ENCODE measurements at regions not wholly inside any gene's neighbourhood (a gene's known extent, or its start where the extent isn't known, plus 50 kb on each side); places are given as distances from the start of the nearest gene placed in this dataset.
"Not testable (repeated sequence)": the region's sequence is repeated elsewhere in the genome, so short reads cannot be mapped to it uniquely, and the experiment has no call there.

DNA sequence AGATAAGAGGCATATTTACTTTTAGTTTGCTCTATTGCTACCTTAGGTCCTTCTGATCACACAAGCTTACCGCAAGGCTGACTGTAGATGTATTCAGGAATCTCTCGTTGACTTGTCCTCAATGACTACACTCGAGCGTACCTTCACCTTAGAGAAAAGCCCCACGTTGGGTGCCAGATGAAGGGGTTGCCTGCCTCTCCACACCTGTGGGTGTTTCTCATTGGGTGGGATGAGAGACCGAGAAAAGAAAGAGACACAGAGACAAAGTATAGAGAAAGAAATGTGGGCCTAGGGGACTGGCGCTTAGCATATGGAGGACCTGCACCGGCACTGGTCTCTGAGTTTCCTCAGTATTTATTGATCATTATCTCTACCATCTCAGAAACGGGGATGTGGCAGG lies 51.8 kb downstream of the ASCL4 start:
- DNase-seq (ENCODE audit: low read depth): no peak

GRCh38 chr12:107829271-107829670 lies 54.8 kb downstream of the ASCL4 start:
- DNase-seq (ENCODE audit: low read depth): no peak

DNA sequence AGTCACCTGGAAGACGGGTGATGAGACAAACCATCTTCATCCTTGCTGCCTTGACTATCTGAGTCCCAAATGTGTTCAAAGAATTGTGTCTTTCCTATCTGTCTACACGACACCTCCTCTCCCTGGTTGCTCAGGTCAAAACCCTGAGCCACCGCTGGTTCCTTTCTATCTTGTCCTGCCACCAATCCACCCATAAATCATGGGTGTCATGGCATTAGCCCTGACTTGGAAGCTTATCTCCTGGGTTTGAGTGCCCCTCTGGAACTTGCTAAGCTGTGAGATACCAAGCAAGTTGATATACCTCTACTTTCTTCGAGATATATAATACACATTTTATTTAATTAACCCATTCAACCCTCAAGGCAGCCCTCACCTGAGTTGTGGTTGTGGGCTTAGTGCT lies 57.9 kb downstream of the ASCL4 start:
- DNase-seq (ENCODE audit: low read depth): no peak

GRCh38 chr12:107840186-107840585 lies 65.7 kb downstream of the ASCL4 start:
- no peak for DNase-seq (ENCODE audit: low read depth)

DNA sequence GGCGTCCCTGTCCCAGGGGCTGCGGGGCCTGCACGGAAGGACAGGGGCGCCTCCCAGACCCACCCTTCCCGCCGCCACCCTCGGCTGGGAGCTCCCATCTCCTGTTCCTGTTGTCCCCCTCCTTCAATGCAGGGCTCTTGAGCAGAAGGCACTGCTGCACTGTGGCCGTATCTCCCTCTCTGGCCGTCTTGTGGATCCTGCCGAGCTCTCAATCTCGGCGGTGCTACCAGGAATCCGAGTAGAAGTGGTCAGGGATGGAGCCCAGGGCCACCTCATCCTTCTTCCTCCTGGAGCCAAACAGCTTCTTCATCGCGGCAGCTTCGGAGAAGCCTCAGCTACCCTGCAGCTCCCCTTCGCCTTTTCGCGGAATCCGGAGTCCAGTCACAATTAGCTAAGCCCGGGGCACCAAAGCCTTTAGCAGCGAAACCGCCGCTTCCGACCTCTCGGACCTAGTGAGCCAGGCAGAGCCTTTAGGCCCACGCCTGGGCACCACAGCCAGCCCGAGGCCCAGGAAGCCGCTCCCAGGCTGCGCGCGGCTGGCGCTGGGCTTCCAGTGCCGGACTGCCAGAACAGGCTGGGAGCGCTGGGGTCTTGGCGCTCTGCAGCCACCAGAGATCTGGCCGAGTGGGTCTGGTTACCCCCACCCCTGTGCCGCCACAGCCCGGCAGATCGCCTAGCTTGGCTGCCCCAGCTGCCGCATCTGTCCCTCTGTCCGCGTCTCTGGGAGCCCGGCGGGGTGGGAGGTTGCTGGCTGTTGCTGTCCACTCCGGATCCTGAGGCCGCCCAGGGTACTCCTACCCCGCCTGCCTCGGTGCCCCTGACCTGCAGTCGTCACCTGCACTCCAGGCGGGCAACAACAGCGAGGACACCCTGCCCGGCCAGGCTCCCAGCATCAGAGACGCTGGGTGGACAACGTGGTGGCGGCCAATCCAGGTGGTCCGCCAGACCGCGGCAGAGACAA lies 69.1 kb downstream of the ASCL4 start:
- no peak for DNase-seq (ENCODE audit: low read depth)

GRCh38 chr12:107844312-107844921 lies 69.9 kb downstream of the ASCL4 start:
- DNase-seq (ENCODE audit: low read depth): no peak

DNA sequence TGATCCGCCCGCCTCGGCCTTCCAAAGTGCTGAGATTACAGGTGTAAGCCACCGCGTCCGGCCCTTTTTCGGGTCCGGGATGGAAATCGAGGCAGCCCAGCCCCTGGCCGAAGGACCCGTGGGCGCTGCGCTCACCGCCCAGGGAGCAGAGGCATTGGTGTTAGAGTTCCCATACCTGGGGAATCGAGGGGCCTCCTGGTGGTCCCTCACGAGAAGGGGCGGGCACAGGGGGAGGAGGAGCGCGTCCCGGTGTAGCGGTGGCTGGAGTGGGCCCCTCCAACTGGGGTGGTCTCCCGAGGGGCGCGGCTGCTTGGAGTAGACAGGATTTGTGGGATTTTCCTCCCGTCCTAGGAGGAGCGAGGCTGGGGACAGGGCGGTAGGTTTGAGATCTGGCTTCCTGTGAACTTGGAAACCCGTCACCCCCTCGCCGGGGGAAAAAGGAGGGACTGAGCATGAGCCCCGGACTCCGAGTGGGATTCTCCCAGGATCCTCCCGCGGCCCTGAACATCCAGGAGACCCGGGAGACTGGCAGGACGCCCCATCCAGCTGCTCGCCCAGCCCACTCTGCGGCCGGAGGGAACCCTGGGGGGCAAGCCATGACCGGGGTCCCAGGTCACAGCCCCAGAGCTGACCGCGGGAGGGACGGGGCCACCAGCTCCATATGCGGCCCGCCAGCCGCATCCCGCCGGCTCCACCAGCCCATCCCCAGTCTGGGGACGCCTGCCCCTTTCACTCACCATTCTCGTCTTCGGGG lies 70.9 kb downstream of the ASCL4 start:
- no peak for DNase-seq (ENCODE audit: low read depth)

DNA sequence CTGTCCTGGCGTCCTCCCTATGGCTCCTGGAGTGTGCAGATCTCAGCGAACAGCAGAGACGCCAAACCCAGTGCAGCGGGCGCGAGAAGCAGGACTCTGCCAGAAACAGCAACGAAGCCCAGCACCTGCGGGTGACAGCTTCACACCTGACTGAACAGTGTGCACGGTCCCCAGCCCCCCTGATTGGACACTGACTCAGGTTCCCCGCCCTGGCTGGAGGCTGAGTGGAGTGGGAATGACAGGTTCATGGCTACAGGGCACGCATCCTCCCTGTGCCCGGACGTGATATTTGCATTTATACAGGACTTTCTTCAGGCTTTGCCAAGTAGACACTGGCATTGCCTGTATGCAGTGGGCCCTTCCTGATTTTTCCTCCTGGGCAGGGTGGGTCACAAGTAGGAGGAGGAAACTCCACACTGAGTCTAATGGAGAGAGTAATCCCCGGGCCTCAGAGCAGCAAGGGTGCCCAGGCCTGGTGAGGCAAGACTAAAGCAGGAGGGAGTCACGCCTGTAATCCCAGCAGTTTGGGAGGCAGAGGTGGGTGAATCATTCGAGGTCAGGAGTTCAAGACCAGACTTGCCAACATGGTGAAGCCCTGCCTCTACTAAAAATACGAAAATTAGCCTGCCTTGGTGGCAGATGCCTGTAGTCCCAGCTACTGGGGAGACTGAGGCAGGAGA lies 71.6 kb downstream of the ASCL4 start:
- peak; percentile 4 for DNase-seq (ENCODE audit: low read depth)

- DNase-seq (ENCODE audit: low read depth): no peak
Measured at GRCh38 chr12:107847430-107847829, 72.9 kb downstream of the ASCL4 start.

DNA sequence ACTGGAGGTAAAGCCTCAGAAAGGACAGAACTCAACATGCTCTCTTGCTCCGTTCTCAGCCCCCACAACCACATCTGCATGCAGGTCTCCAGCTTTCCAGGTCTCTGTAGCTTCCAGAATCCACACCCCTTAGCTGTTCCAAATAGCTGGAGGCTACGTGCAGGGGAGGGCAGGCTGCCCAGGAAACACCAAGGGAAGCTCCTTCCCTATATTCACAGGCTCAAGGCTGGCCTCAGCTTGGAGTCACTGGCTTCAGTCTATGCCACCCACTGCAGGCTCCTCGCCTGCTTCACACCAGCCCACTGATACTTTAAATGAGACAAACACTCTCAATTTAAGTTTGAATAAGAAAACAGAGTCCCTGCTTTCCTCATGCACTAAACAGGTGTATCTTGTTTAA lies 73.3 kb downstream of the ASCL4 start:
- no peak for DNase-seq (ENCODE audit: low read depth)

- DNase-seq (ENCODE audit: low read depth): no peak
Measured at GRCh38 chr12:107853479-107853878, 79.0 kb downstream of the ASCL4 start.

DNA sequence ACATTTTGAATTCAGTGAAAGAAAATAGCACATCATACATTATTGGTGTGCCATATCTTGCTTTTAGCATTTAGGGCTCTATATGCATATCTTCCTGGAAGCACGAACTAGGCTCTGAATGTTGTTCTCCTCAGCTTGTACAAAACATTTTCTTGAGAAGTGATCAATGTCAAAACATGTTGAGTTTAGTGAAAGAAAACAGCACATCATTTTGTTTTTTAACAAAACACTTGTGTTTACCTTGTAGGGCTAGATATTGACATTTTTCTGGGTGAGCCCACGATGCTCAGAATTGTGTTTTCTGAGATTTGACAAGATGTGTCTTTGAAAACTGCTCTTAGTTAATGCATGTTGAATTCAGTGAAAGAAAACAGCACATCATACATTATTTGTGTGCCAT lies 81.0 kb downstream of the ASCL4 start:
- no peak for DNase-seq (ENCODE audit: low read depth)

- DNase-seq (ENCODE audit: low read depth): no peak
Measured at GRCh38 chr12:107856096-107856495, 81.6 kb downstream of the ASCL4 start.

DNA sequence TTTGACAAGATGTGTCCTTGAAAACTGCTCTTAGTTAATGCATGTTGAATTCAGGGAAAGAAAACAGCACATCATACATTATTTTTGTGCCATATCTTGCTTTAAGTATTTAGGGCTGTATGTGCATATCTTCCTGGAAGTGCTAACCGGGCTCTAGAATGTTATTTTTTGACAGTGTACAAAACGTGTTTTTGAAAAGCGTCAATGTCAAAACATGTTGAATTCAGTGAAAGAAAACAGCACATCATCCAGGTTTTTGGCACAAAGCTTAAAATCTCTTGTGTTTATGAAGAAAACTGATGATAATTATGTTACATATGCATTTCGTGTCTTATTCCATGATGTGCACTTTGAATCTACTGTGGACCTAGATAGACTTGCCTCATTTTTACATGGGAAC lies 82.7 kb downstream of the ASCL4 start:
- DNase-seq (ENCODE audit: low read depth): no peak

- DNase-seq (ENCODE audit: low read depth): no peak
Measured at GRCh38 chr12:107859367-107859766, 84.9 kb downstream of the ASCL4 start.

DNA sequence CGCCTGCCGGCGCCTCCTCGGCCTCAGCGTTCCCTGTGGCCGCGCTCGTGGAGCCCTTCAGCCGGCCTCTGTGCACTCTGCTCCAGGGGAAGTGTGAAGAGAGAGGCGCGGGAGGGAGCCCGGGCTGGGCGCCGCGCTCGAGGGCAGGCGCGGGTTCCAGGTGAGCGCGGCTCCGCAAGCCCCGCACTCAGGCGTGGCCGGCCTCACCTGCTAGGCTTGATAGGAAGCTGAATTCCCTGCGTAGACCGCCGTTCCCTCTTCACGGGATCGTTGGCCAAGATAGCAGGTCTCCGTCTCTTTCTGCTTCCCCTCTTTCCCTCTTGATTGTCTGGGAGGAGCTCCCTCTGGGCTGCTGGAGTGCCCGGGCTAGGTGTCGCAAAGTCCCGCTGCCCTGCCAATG lies 89.7 kb downstream of the ASCL4 start:
- DNase-seq (ENCODE audit: low read depth): no peak

DNA sequence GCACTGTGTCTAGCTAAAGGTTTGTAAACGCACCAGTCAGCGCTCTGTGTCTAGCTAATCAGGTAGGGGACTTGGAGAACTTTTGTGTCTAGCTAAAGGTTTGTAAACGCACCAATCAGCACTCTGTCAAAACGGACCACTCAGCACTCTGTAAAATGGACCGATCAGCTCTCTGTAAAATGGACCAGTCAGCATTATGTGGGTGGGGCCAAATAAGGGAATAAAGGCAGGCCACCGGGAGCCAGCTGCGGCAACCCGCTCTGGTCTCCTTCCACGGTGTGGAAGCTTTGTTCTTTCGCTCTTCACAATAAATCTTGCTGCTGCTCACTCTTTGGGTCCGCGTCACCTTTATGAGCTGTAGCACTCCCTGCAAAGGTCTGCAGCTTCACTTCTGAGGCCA lies 90.2 kb downstream of the ASCL4 start:
- not testable (repeated sequence) for DNase-seq (ENCODE audit: low read depth)

GRCh38 chr12:107873223-107873622 lies 98.7 kb downstream of the ASCL4 start:
- no peak for DNase-seq (ENCODE audit: low read depth)

GRCh38 chr12:107875786-107876185 lies 101.3 kb downstream of the ASCL4 start:
- no peak for DNase-seq (ENCODE audit: low read depth)

DNA sequence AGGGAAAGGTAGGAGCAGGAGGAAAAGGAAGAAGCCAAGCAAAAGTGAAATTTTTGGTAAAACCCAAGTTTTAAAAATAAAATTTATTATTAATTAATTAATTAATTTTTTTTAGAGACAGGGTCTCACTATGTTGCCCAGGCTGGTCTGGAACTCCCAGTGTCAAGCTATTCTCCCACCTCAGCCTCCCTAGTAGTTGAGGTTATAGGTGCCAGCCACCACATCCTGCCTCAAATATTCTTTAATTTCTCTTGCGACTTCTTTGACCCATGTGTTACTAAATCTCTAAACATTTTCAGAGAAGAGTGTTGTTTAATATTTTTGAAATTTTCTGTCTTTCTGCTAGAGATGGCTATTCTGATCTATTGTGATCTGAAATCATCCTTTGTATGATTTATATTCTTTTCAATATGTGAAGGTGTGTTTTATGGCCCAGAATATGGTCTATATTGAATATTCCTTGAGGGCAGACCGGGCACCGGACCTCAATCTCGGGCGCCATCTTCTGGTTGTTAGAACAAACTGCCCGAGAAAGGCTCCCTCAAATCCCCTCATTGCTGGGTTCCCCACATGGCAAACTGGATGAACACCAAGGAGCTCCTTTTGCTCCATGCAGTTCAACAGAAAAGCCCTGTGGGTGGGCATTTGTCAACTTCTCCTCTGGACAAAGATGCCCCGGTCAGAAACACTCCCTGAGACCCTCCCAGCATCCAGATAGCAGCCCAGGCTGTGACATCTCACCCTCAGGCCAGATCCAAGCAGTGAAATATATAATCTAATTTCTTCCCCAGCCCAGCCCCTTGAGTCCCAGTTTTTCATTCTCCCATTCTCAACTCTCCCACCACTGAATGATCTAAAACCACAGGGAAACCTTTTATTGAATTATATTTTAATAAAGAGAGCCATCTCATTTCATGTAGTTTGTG lies 110.5 kb downstream of the ASCL4 start:
- DNase-seq (ENCODE audit: low read depth): peak; percentile 35

DNA sequence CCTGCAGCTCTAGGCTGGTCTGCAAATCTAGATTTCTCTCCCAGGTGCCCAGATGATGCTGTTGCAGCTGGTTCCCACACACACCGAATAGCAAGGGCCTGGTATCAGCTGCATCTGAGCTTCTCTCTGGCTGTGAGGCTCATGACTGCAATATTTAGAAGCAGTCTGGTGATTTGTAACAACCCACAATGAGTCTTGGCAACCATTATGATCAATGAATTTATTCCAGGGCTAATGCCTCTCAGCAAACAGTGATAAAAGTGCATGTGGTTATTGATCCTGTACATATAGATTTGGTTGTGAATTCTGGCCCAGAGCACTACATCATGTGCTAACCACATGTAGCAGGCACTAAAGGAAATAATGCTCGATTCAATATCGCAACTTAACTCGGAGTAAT lies 114.3 kb downstream of the ASCL4 start:
- DNase-seq (ENCODE audit: low read depth): no peak

Measured in amniotic epithelial cell (primary cell).